Fibroblast of pulmonary artery (primary cell): ENCODE measurements at regions not wholly inside any gene's neighbourhood (a gene's known extent, or its start where the extent isn't known, plus 50 kb on each side); places are given as distances from the start of the nearest gene placed in this dataset.
A peak's percentile ranks its signal among the peaks of the same experiment; 100 is the strongest.

ENCODE experiments used
- DNase-seq: peaks from one replicate; pipeline ENCODE4 v3.0.0-alpha.2; 2010; ENCODE audit warnings: low read depth
- H3K4me3 ChIP-seq: replicated peaks from 2 replicates; pipeline ENCODE4 v1.5.1; 2011; ENCODE audit warnings: low read depth, mild to moderate bottlenecking, control low read depth, low read length, moderate library complexity
- TF ChIP-seq, protein P1 (sequence below): IDR thresholded peaks from 2 replicates; pipeline ENCODE4 v1.5.1; 2011; ENCODE audit warnings: mild to moderate bottlenecking, control low read depth, low read length, inconsistent platforms; ENCODE audit errors: missing control alignments

DNA sequence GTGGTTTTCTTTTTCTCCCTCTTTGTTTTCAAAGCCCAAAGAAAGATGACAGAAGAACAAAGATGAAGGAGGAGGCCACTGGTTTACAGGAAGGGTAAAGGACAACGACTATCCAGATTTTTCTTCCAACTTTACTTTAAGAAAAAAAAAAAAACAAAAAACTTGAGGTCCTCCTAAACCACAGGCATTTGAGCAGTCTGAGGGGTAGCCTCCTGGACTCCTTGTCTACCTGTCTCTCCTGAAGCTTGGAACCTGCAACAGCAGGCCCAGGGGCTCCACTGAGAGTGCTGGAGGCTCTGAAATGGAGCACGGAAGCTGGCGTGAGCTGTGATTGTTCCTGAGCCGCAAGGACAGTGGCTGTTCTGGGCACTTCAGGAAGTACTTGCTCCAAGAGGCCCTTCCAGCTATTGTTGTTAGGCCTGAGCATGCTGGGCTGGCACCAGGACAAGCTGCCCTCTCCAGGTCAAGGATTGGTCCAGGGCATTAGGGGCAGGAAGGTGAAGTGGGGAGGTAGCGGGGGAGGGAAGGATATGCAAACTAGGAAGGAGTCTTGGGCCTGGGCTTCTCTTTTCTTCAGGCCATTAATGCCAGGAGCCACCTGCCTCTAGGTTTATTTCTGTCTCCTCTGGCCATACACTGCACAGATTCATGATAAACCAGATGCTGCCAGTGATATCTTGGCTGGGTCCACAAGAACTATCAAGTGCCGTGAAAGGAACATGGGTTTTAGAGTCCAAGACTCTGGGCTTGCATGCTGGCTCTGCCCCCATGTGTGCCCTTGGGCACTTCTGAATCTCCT lies 147.3 kb downstream of the CCDC34 start:
- H3K4me3 ChIP-seq: no peak overlapping the region
- DNase-seq: peak; percentile 44
- TF ChIP-seq, protein P1, sequence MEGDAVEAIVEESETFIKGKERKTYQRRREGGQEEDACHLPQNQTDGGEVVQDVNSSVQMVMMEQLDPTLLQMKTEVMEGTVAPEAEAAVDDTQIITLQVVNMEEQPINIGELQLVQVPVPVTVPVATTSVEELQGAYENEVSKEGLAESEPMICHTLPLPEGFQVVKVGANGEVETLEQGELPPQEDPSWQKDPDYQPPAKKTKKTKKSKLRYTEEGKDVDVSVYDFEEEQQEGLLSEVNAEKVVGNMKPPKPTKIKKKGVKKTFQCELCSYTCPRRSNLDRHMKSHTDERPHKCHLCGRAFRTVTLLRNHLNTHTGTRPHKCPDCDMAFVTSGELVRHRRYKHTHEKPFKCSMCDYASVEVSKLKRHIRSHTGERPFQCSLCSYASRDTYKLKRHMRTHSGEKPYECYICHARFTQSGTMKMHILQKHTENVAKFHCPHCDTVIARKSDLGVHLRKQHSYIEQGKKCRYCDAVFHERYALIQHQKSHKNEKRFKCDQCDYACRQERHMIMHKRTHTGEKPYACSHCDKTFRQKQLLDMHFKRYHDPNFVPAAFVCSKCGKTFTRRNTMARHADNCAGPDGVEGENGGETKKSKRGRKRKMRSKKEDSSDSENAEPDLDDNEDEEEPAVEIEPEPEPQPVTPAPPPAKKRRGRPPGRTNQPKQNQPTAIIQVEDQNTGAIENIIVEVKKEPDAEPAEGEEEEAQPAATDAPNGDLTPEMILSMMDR: no peak

DNA sequence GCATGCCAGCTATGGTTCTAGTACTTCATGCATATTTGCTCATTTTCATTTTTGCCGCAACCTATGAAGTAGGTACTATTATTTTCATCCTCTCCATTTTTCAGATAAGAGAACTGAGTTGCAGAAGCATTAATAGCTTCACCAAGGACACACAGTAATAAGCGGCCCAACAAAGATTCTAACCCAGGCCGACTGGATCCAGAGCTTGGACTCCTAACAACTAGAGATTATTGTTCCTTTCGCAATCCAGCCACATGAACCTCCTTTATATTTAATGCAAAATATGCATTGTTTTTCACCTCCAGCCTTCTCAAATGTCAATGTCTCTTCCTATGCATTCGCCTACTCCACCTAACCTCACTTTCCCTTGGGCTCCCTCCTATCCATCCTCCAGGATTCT lies 148.3 kb downstream of the CCDC34 start:
- no peak overlapping the region for H3K4me3 ChIP-seq
- DNase-seq: no peak
- TF ChIP-seq, protein P1: no peak

DNA sequence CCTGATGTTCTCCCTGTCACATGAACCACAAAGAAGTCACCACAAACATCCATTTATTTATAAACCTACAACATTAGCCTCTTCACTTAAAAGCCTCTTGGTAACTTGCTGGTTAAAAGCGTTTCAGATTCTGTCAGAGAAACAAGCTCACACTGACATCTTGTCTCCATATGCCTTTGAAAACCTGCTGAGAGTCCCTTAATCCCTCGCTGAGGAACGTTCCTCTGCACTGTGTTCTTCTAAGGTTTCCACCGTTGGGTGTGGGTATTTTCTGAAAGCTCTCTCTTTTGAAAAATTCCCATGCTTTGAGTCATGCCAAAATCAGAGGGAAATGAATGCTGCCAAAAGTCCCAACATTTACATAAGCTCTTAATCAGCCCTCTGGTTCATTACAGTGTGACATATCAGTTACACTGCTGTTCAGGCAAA lies 149.8 kb downstream of the CCDC34 start:
- peak; percentile 80 for DNase-seq
- TF ChIP-seq, protein P1: no peak
- H3K4me3 ChIP-seq: no peak overlapping the region

DNA sequence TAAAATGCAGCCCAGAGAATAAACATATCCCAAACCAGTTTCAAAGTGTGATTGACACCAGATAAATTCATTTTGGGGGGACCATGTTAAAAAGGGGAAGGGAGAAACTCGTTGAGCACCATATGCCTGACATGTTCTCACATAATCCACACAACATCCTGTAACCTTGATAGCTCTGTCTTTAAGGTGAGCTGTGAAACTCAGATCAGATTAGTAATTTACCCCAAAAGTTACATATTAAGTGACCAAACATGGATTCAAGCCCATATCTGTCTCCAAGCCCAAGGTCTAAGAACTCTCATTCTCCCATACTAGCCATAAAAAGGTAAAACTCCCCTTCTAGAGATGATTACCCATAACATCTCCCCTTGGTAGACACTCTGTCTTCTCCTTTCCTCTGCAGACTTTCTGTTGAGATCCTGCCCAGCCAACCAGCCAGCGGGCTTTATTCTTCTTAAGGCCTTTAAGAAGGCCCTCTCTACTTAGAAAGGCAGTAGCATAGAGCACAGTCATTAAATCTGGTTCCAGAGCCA lies 150.7 kb downstream of the CCDC34 start:
- H3K4me3 ChIP-seq: no peak overlapping the region
- TF ChIP-seq, protein P1: no peak
- no peak for DNase-seq

DNA sequence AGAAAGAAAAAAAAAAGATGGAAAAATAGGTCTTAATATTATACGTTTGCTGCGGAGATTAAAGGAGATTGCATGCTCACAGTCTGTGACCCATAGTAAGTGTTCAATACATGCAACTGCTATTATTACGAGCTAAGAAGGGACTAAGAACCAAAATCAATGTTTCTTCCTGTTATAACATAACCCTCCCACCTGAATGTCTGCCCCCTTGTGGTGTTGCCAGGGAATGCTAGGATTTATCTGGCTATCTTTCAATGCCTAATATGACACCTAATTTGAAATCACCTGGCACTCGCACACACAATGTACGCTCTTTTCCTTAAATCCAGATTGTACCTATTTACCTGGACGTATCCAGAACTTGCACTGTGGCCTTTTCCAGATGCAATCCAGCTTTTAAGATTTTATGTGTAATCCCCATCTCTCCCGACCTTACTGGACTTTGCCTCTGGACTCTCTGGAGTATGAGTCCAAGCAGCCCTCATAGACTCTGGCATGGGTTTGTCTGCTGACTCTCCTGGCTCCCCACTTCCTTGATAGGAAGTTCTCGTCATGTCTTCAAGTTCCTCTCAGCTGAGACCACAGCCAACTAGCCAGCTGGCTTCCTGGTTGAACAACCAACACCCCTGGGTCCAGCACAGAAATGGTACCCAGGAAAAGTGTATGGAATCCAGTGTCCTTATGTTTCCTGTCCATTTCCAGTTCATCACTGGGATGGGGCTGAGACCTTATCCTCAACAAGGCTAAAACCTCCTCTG lies 151.5 kb downstream of the CCDC34 start:
- TF ChIP-seq, protein P1: peak; percentile 48
- H3K4me3 ChIP-seq: no peak overlapping the region
- DNase-seq: no peak

DNA sequence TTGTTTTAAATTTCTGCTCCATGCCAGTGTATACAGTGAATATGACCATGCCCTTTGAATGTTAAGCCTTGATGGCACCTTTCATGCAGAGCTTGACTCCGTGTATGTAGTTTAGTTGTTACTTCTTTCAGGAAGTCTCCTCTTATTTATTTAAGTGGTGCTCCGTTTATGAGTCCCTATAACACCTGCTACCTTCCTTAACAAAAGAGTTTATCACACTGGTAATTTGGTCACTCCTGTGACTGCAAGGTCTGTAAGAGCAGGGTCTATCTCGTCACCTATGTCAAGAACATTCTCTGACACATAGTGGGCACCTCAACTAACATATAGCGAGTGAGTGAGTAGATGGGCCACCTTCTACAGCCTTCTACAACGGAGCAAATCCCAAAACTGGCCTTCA lies 152.5 kb downstream of the CCDC34 start:
- TF ChIP-seq, protein P1: no peak
- DNase-seq: no peak
- no peak overlapping the region for H3K4me3 ChIP-seq
